ENCODE measurements at regions not wholly inside any gene's neighbourhood (a gene's known extent, or its start where the extent isn't known, plus 50 kb on each side); places are given as distances from the start of the nearest gene placed in this dataset.

DNA sequence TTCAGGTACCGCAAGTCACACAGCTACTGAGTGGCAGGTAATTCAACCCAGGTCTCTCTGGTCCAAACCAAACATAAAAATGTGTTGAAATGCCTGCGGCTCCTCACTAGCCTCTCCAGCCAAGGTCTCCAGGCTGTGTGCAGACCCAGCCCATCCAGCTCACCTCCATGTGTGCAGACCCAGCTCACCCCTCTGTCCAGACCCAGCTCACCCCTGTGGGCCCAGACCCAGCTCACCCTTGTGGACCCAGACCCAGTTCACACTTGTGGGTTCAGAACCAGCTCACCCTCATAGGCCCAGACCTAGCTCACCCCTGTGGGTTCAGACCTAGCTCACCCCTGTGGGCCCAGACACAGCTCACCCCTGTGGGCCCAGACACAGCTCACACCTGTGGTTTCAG lies 188.0 kb upstream of the ADCY2 start:
- TF ChIP-seq, protein P1, sequence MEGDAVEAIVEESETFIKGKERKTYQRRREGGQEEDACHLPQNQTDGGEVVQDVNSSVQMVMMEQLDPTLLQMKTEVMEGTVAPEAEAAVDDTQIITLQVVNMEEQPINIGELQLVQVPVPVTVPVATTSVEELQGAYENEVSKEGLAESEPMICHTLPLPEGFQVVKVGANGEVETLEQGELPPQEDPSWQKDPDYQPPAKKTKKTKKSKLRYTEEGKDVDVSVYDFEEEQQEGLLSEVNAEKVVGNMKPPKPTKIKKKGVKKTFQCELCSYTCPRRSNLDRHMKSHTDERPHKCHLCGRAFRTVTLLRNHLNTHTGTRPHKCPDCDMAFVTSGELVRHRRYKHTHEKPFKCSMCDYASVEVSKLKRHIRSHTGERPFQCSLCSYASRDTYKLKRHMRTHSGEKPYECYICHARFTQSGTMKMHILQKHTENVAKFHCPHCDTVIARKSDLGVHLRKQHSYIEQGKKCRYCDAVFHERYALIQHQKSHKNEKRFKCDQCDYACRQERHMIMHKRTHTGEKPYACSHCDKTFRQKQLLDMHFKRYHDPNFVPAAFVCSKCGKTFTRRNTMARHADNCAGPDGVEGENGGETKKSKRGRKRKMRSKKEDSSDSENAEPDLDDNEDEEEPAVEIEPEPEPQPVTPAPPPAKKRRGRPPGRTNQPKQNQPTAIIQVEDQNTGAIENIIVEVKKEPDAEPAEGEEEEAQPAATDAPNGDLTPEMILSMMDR (IDR thresholded peaks at IDR 0.05), result no peak
- H3K27me3 ChIP-seq, result no peaks in the 10 kb centered on the region
- no peak overlapping the region for H3K27ac ChIP-seq
- H3K36me3 ChIP-seq, result no peaks in the 10 kb centered on the region
- no peaks in the 10 kb centered on the region for H3K9me3 ChIP-seq
- DNase-seq (ENCODE audit: low spot score), result no peak
- no peak overlapping the region for H3K4me3 ChIP-seq
- H3K4me1 ChIP-seq, result no peaks in the 10 kb centered on the region

DNA sequence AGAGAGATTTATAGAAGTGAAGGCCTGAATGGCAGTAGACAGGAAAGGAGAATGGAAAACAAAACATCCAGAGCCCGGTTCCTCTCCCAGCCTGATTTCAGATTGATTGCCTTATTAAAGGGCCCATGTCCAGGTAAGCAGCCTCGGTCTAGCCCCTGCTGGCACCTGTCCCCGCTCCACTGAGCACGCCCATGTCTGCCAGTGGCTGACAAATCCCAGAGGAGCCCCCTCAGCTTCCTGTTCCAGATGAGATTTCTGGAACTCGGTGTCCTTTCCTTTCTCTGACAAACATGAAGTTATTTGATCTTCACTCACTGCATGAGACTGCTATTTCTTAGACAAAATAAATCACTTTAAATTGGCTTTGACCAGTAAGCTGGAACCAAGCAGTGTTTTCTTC lies 187.0 kb upstream of the ADCY2 start:
- no peak overlapping the region for H3K4me3 ChIP-seq
- DNase-seq (ENCODE audit: low spot score), result peak; percentile 62
- H3K9me3 ChIP-seq, result no peaks in the 10 kb centered on the region
- no peaks in the 10 kb centered on the region for H3K27me3 ChIP-seq
- H3K27ac ChIP-seq, result no peak overlapping the region
- TF ChIP-seq, protein P1 (IDR thresholded peaks at IDR 0.05), result no peak
- H3K36me3 ChIP-seq, result no peaks in the 10 kb centered on the region
- no peaks in the 10 kb centered on the region for H3K4me1 ChIP-seq

DNA sequence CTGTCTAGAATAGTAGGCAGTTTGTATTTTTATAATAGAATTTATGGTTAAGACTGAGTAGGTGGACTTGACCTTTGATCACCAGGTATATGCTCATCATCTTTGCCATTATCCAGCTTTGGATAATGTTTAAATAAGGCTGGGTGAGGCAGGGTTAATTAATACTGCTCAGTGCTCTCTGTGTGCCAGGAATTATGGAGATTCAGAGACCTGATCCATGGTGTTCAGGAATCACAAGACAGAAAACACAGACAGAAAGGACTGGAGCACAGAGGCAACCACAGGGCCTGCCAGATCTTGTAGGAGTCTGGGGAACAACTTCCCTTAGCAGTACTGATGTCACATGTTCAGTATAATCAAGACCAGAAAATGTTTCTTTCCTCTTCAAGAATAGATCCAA lies 186.3 kb upstream of the ADCY2 start:
- Histone ChIP-seq H3K9me3 (no peaks in the 10 kb centered on the region), H3K36me3 (no peaks in the 10 kb centered on the region), H3K27me3 (no peaks in the 10 kb centered on the region), H3K27ac (no peak overlapping the region), H3K4me3 (no peak overlapping the region), H3K4me1 (no peaks in the 10 kb centered on the region)
- no peak for DNase-seq (ENCODE audit: low spot score)
- TF ChIP-seq, protein P1 (IDR thresholded peaks at IDR 0.05), result no peak

DNA sequence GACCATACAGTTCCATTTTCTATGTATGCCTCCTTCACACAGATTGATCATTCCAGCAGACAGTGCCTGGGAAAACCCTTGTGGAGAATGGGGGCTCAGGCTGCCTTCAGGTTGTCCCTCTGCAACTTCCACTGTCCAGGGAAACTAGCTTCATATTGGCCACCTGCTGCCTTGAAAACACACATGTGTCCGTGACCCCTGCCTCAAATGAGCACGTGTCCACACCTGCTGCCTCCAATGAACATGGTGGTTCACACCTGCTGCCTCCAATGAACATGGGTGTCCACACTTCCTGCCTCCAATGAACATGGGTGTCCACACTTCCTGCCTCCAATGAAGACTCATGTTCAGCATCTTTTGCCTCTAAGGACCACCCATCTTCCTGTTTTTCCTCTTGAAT lies 185.4 kb upstream of the ADCY2 start:
- Histone ChIP-seq H3K9me3 (no peaks in the 10 kb centered on the region), H3K4me1 (no peaks in the 10 kb centered on the region), H3K27me3 (no peaks in the 10 kb centered on the region), H3K36me3 (no peaks in the 10 kb centered on the region), H3K4me3 (no peak overlapping the region), H3K27ac (no peak overlapping the region)
- TF ChIP-seq, protein P1 (IDR thresholded peaks at IDR 0.05), result no peak
- no peak for DNase-seq (ENCODE audit: low spot score)

DNA sequence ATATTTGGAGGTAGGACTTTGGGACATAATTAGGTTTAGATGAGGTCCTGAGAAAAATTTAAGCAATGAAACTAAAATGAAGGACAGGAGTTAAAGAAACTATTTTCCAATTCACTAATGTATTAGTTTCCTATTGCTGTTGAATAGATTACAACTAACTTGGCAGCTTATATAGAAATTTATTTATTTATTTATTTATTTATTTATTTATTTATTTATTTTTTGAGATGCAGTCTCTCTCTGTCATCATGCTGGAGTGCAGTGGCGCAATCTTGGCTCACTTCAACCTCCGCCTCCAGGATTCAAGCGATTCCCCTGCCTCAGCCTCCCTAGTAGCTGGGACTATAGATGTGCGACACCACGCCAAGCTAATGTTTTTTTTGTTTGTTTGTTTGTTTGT lies 182.4 kb upstream of the ADCY2 start:
- Histone ChIP-seq H3K36me3 (no peaks in the 10 kb centered on the region), H3K4me1 (no peaks in the 10 kb centered on the region), H3K27ac (no peak overlapping the region), H3K27me3 (no peaks in the 10 kb centered on the region), H3K4me3 (no peak overlapping the region), H3K9me3 (no peaks in the 10 kb centered on the region)
- TF ChIP-seq, protein P1 (IDR thresholded peaks at IDR 0.05), result no peak
- no peak for DNase-seq (ENCODE audit: low spot score)

DNA sequence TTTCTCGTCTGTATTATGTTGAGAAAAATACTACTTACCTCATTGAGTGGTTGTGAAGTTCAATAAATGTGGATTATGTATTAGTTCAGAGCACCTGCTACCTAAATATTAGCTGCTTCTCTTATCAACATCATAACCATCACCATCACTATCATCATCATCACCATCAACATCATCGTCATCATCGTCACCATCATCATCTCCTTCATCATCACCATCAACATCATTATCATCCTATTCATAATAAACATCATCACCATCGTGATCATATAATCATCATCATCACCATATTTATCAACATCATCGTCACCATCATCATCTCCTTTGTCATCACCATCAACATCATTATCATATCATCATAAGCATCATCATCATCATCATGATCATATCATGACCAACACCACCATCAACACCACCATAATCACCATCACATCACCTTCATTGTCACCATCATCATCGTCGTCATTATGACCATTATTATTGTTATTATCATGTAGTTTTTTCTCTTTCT lies 181.0 kb upstream of the ADCY2 start:
- no peaks in the 10 kb centered on the region for H3K27me3 ChIP-seq
- H3K27ac ChIP-seq, result no peak overlapping the region
- H3K4me3 ChIP-seq, result no peak overlapping the region
- H3K36me3 ChIP-seq, result no peaks in the 10 kb centered on the region
- DNase-seq (ENCODE audit: low spot score), result no peak
- H3K9me3 ChIP-seq, result no peaks in the 10 kb centered on the region
- TF ChIP-seq, protein P1 (IDR thresholded peaks at IDR 0.05), result no peak
- no peaks in the 10 kb centered on the region for H3K4me1 ChIP-seq

All from right atrium auricular region (tissue), 2 donors.